Umbilical cord (tissue), 1 donor: ENCODE measurements at regions not wholly inside any gene's neighbourhood (a gene's known extent, or its start where the extent isn't known, plus 50 kb on each side); places are given as distances from the start of the nearest gene placed in this dataset.
"Not testable (repeated sequence)": the region's sequence is repeated elsewhere in the genome, so short reads cannot be mapped to it uniquely, and the experiment has no call there.

Experiments
- DNase-seq: peaks from one replicate; pipeline ENCODE4 v3.0.0-alpha.2; 2015; ENCODE audit warnings: low spot score

- DNase-seq: no peak
These were observed 1109.6 kb upstream of the MIR17HG start for GRCh38 chr13:90237852-90238251.

- peak; percentile 56 for DNase-seq
These were observed 1109.1 kb upstream of the MIR17HG start for GRCh38 chr13:90238413-90238812.

GRCh38 chr13:90239130-90239529 is 1108.4 kb upstream of the MIR17HG start:
- DNase-seq: no peak

GRCh38 chr13:90246005-90246404 is 1101.5 kb upstream of the MIR17HG start:
- DNase-seq: no peak

GRCh38 chr13:90246687-90247345 is 1100.7 kb upstream of the MIR17HG start:
- DNase-seq: no peak

GRCh38 chr13:90253806-90254205 is 1093.7 kb upstream of the MIR17HG start:
- DNase-seq: no peak

GRCh38 chr13:90254437-90254836 is 1093.0 kb upstream of the MIR17HG start:
- no peak for DNase-seq

- DNase-seq: no peak
These were observed 1090.7 kb upstream of the MIR17HG start for GRCh38 chr13:90256746-90257145.

GRCh38 chr13:90258129-90258528 is 1089.4 kb upstream of the MIR17HG start:
- DNase-seq: no peak

GRCh38 chr13:90261343-90261742 is 1086.1 kb upstream of the MIR17HG start:
- DNase-seq: no peak

- DNase-seq: no peak
These were observed 1077.3 kb upstream of the MIR17HG start for GRCh38 chr13:90270226-90270625.

- peak; percentile 3 for DNase-seq
These were observed 1075.1 kb upstream of the MIR17HG start for GRCh38 chr13:90272356-90272755.

- no peak for DNase-seq
These were observed 1071.3 kb upstream of the MIR17HG start for GRCh38 chr13:90276216-90276615.

- DNase-seq: not testable (repeated sequence)
These were observed 1069.3 kb upstream of the MIR17HG start for GRCh38 chr13:90278231-90278630.

GRCh38 chr13:90281709-90282108 is 1065.8 kb upstream of the MIR17HG start:
- no peak for DNase-seq

GRCh38 chr13:90287521-90287920 is 1060.0 kb upstream of the MIR17HG start:
- DNase-seq: no peak

GRCh38 chr13:90293793-90294361 is 1053.6 kb upstream of the MIR17HG start:
- no peak for DNase-seq

- no peak for DNase-seq
These were observed 1048.2 kb upstream of the MIR17HG start for GRCh38 chr13:90299238-90299637.

GRCh38 chr13:90300015-90300414 is 1047.5 kb upstream of the MIR17HG start:
- DNase-seq: no peak

- DNase-seq: peak; percentile 68
These were observed 1045.4 kb upstream of the MIR17HG start for GRCh38 chr13:90302107-90302506.

- no peak for DNase-seq
These were observed 1041.7 kb upstream of the MIR17HG start for GRCh38 chr13:90305796-90306195.

GRCh38 chr13:90307136-90307535 is 1040.4 kb upstream of the MIR17HG start:
- DNase-seq: no peak

GRCh38 chr13:90308249-90308648 is 1039.2 kb upstream of the MIR17HG start:
- DNase-seq: no peak

- no peak for DNase-seq
These were observed 1035.6 kb upstream of the MIR17HG start for GRCh38 chr13:90311929-90312328.
